ENCODE measurements at regions not wholly inside any gene's neighbourhood (a gene's known extent, or its start where the extent isn't known, plus 50 kb on each side); places are given as distances from the start of the nearest gene placed in this dataset.

DNA sequence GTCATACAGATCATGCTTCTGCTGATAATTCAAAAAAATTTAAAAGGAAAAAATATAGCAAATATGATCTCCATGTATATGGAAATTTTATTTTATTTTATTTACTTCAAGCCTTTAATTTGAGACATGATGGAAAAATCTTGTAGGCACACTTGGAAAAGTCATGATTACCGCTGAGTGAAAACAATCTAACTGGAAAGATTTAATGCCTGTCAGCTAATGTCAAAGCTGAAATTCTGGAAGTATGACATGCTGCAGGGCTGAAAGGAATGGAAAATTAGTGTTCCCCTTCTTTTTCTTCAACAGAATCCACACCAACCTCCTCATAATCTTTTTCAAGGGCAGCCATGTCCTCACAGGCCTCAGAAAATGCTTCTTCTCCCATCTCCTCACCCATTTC is 58.2 kb downstream of the RPRM start:
- Histone ChIP-seq H3K36me3 (ENCODE audit: control insufficient read depth, insufficient read depth, low read length) (no peaks in the 10 kb centered on the region), H3K4me3 (ENCODE audit: low read length) (no peak overlapping the region), H3K27me3 (ENCODE audit: control insufficient read depth, insufficient read depth, low read length) (no peaks in the 10 kb centered on the region), H3K4me1 (ENCODE audit: control insufficient read depth, insufficient read depth, low read length) (no peaks in the 10 kb centered on the region), H3K27ac (ENCODE audit: low read length) (no peak overlapping the region), H3K9me3 (ENCODE audit: control insufficient read depth, insufficient read depth, low read length) (no peaks in the 10 kb centered on the region)
- intact Hi-C loops (cut with micrococcal nuclease): no loop called here
- H3K4me1 Mint-ChIP-seq: no peaks in the 10 kb centered on the region
- H3K4me3 Mint-ChIP-seq: no peak overlapping the region
- ATAC-seq (no peak), DNase-seq (no peak)
- no peaks in the 10 kb centered on the region for H3K27me3 Mint-ChIP-seq (ENCODE audit: low read depth in 2 of 2)
- no peak for TF ChIP-seq CTCF (IDR thresholded peaks at IDR 0.05)
- H3K27ac Mint-ChIP-seq: no peak overlapping the region
- peaks cover 7 to 9% of the 10 kb centered on the region in 2 donors for H3K9me3 Mint-ChIP-seq
- no peaks in the 10 kb centered on the region for H3K36me3 Mint-ChIP-seq
- 93% methylated on average over 1 of the region's 1 CpG for WGBS (ENCODE audit: insufficient coverage)

GRCh38 chr2:153417077-153417476 is 61.5 kb downstream of the RPRM start:
- no peak overlapping the region for H3K27ac Mint-ChIP-seq
- no peak overlapping the region for H3K4me3 ChIP-seq (ENCODE audit: low read length)
- intact Hi-C loops (cut with micrococcal nuclease): no loop called here
- H3K9me3 Mint-ChIP-seq: peaks cover 7% of the 10 kb centered on the region in 2 donors
- ATAC-seq (no peak), DNase-seq (no peak)
- H3K27me3 ChIP-seq (ENCODE audit: control insufficient read depth, insufficient read depth, low read length): no peaks in the 10 kb centered on the region
- H3K4me1 ChIP-seq (ENCODE audit: control insufficient read depth, insufficient read depth, low read length): no peaks in the 10 kb centered on the region
- no peaks in the 10 kb centered on the region for H3K9me3 ChIP-seq (ENCODE audit: control insufficient read depth, insufficient read depth, low read length)
- no peak for TF ChIP-seq CTCF (IDR thresholded peaks at IDR 0.05)
- no peaks in the 10 kb centered on the region for H3K27me3 Mint-ChIP-seq (ENCODE audit: low read depth in 2 of 2)
- H3K4me3 Mint-ChIP-seq: no peak overlapping the region
- H3K36me3 Mint-ChIP-seq: no peaks in the 10 kb centered on the region
- no peaks in the 10 kb centered on the region for H3K4me1 Mint-ChIP-seq
- no peak overlapping the region for H3K27ac ChIP-seq (ENCODE audit: low read length)
- no peaks in the 10 kb centered on the region for H3K36me3 ChIP-seq (ENCODE audit: control insufficient read depth, insufficient read depth, low read length)
- 88% methylated on average over 1 of the region's 1 CpG for WGBS (ENCODE audit: insufficient coverage)

DNA sequence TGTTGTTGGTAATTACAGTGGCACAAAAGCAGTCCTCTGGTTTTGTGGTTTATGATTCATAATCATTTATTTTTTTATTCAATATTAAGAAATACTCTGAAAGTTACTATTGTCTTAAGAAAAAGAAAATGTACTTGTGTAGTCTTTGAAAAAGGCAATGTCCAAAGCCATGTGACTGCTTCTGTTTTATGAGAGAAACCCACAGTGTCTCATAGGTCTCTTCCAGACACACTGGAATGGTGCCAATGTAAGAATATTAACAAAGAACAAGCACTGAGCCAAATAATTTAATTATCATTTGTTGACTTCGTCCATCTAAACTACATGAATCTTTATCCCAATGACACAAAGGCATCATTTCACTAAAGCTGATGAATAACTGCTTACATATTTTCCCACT is 62.5 kb downstream of the RPRM start:
- Mint-ChIP-seq H3K9me3 (peaks cover 5% of the 10 kb centered on the region in 2 donors), H3K4me3 (no peak overlapping the region), H3K27ac (no peak overlapping the region), H3K36me3 (no peaks in the 10 kb centered on the region), H3K4me1 (no peaks in the 10 kb centered on the region), H3K27me3 (ENCODE audit: low read depth in 2 of 2) (no peaks in the 10 kb centered on the region)
- Histone ChIP-seq H3K36me3 (ENCODE audit: control insufficient read depth, insufficient read depth, low read length) (no peaks in the 10 kb centered on the region), H3K9me3 (ENCODE audit: control insufficient read depth, insufficient read depth, low read length) (no peaks in the 10 kb centered on the region), H3K4me1 (ENCODE audit: control insufficient read depth, insufficient read depth, low read length) (no peaks in the 10 kb centered on the region), H3K27ac (ENCODE audit: low read length) (no peak overlapping the region), H3K4me3 (ENCODE audit: low read length) (no peak overlapping the region), H3K27me3 (ENCODE audit: control insufficient read depth, insufficient read depth, low read length) (no peaks in the 10 kb centered on the region)
- DNase-seq (no peak), ATAC-seq (no peak)
- intact Hi-C loops (cut with micrococcal nuclease): no loop called here
- no peak for TF ChIP-seq CTCF (IDR thresholded peaks at IDR 0.05)
- whole genome bisulfite sequencing (ENCODE audit: insufficient coverage): 73% methylated on average over 1 of the region's 1 CpG

- no peaks in the 10 kb centered on the region for H3K4me1 Mint-ChIP-seq
- H3K27ac Mint-ChIP-seq: no peak overlapping the region
- Histone ChIP-seq H3K4me3 (ENCODE audit: low read length) (no peak overlapping the region), H3K9me3 (ENCODE audit: control insufficient read depth, insufficient read depth, low read length) (no peaks in the 10 kb centered on the region), H3K4me1 (ENCODE audit: control insufficient read depth, insufficient read depth, low read length) (no peaks in the 10 kb centered on the region), H3K27ac (ENCODE audit: low read length) (no peak overlapping the region), H3K36me3 (ENCODE audit: control insufficient read depth, insufficient read depth, low read length) (no peaks in the 10 kb centered on the region), H3K27me3 (ENCODE audit: control insufficient read depth, insufficient read depth, low read length) (no peaks in the 10 kb centered on the region)
- peaks cover 7 to 13% of the 10 kb centered on the region in 2 donors for H3K9me3 Mint-ChIP-seq
- no peaks in the 10 kb centered on the region for H3K27me3 Mint-ChIP-seq (ENCODE audit: low read depth in 2 of 2)
- TF ChIP-seq CTCF (IDR thresholded peaks at IDR 0.05): no peak
- WGBS (ENCODE audit: insufficient coverage): 65% methylated on average over 2 of the region's 3 CpGs
- no peak overlapping the region for H3K4me3 Mint-ChIP-seq
- no peaks in the 10 kb centered on the region for H3K36me3 Mint-ChIP-seq
- intact Hi-C loops (cut with micrococcal nuclease): no loop called here
- no peak for DNase-seq
- no peak for ATAC-seq
These were observed 69.7 kb downstream of the RPRM start for GRCh38 chr2:153408710-153409385.
